Caco-2 (cell line): ENCODE measurements at regions not wholly inside any gene's neighbourhood (a gene's known extent, or its start where the extent isn't known, plus 50 kb on each side); places are given as distances from the start of the nearest gene placed in this dataset.
A peak's percentile ranks its signal among the peaks of the same experiment; 100 is the strongest.

Experiments
- BruUV-seq: library from RNA; stranded (reverse); fragments of 400-500 nt; replicated peaks from 2 replicates; lab custom pipeline; 2021; lab: Mats Ljungman, UMichigan
- CTCF ChIA-PET: fragments of 300-600 bp; sonication (Branson Sonifier 250); formaldehyde crosslinking; loops from one replicate; lab custom pipeline; 2022; ENCODE audit warnings: antibody characterized with exemption; lab: Charles Lee
- POLR2A ChIA-PET: fragments of 300-600 bp; sonication (Branson Sonifier 250); formaldehyde crosslinking; loops from one replicate; lab custom pipeline; 2022; ENCODE audit warnings: antibody characterized with exemption; lab: Charles Lee
- DNase-seq, 2 experiments: peaks; one replicate each; pipeline versions ENCODE4 v3.0.0 to v3.0.0-alpha.2; 2020 to 2022
- H3K27me3 ChIP-seq: replicated peaks from 2 replicates; pipeline ENCODE4 v1.6.0; 2011; ENCODE audit warnings: low read length; ENCODE audit not compliant: control insufficient read depth, insufficient read depth
- H3K36me3 ChIP-seq: 2 replicates; pipeline ENCODE4 v1.5.1; 2011; ENCODE audit warnings: low read length; ENCODE audit not compliant: control insufficient read depth, insufficient read depth
- H3K4me1 ChIP-seq: fragments of 250-450 bp; sonication (Bioruptor Pico); 2 replicates; pipeline ENCODE4 v1.5.1; 2020; ENCODE audit warnings: mild to moderate bottlenecking
- H3K4me3 ChIP-seq: 2 replicates; pipeline ENCODE4 v1.5.1; 2011; ENCODE audit warnings: low read depth, mild to moderate bottlenecking, control low read depth, low read length
- H3K9me3 ChIP-seq: fragments of 250-450 bp; sonication (Bioruptor Pico); 2 replicates; pipeline ENCODE4 v1.5.1; 2020; ENCODE audit warnings: mild to moderate bottlenecking, moderate library complexity
- H3K27ac Mint-ChIP-seq: one replicate; pipeline ENCODE4 v1.8.0; 2022; ENCODE audit warnings: mixed read lengths; ENCODE audit not compliant: unreplicated experiment
- H3K27me3 Mint-ChIP-seq: one replicate; pipeline ENCODE4 v1.8.0; 2022; ENCODE audit warnings: mixed read lengths; ENCODE audit not compliant: insufficient read depth, unreplicated experiment
- H3K36me3 Mint-ChIP-seq: one replicate; pipeline ENCODE4 v1.8.0; 2022; ENCODE audit warnings: mild to moderate bottlenecking, mixed read lengths; ENCODE audit not compliant: insufficient read depth, unreplicated experiment
- H3K4me1 Mint-ChIP-seq: one replicate; pipeline ENCODE4 v1.8.0; 2022; ENCODE audit warnings: low read depth, mixed read lengths; ENCODE audit not compliant: unreplicated experiment
- H3K4me3 Mint-ChIP-seq: one replicate; pipeline ENCODE4 v1.8.0; 2022; ENCODE audit warnings: mild to moderate bottlenecking, moderate library complexity, mixed read lengths; ENCODE audit not compliant: unreplicated experiment
- H3K9me3 Mint-ChIP-seq: one replicate; pipeline ENCODE4 v1.8.0; 2022; ENCODE audit warnings: mixed read lengths; ENCODE audit not compliant: unreplicated experiment
- intact Hi-C: fragments of 100-400 bp; cut with micrococcal nuclease; formaldehyde crosslinking; loops from one replicate; pipeline ENCODE4 v1.10.0; 2022; ENCODE audit not compliant: unreplicated experiment
- TF ChIP-seq, protein P1 (sequence below), 2 experiments: fragments of 200-600 bp in 1 of 2; IDR thresholded peaks; 1 replicate in 1 of 2; 2 replicates in 1 of 2; pipeline versions ENCODE4 v1.5.1 to v1.8.0; 2011 to 2022; ENCODE audit warnings: antibody characterized with exemption in 1 of 2, control low read depth in 1 of 2, inconsistent platforms in 1 of 2, low read depth in 1 of 2, low read length in 1 of 2, mild to moderate bottlenecking in 1 of 2, moderate library complexity in 1 of 2; ENCODE audit not compliant: insufficient read depth in 1 of 2, severe bottlenecking in 1 of 2, unreplicated experiment in 1 of 2

DNA sequence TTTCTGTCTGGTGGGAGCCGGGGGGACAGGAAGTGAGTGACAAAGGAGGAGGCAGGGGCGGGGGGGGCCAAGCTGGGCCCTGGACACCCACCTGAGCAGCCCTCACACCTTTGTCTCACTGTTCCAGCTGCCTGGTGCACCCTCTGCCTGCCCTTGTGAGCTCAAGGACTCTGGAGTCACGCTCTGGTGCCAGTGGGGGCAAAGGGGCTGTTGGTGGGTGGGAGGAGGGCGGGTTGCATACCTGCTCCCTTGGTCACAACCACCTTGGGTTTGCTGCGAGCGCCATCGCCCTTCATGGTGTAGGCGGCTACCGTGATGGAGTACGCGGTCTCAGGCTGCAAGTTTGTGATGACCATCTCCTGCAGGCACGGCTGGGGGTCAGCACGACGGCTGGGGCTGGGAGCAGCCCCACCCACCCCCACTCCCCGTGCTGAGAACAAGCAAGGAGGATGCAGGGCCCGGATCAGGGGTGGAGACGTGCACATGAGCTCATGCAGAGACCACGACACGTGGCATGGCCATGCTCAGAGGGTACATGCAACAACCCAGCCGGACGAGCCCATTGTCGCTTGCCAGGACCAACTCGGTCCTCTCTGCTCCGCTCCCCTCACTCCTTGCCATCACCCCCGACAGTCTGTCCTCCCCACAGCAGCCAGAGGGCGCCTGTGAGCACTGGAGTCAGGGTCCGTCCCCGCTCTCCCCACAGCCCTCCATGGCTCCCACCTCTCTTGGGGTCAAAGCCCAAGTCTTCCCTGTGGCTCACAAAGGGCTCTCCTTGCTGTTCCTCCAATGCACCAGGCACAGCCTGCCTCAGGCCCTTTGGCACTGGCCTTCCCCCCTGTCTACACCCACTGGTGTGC lies 114.9 kb downstream of the PTPRS start:
- CTCF ChIA-PET, result no interaction called here

DNA sequence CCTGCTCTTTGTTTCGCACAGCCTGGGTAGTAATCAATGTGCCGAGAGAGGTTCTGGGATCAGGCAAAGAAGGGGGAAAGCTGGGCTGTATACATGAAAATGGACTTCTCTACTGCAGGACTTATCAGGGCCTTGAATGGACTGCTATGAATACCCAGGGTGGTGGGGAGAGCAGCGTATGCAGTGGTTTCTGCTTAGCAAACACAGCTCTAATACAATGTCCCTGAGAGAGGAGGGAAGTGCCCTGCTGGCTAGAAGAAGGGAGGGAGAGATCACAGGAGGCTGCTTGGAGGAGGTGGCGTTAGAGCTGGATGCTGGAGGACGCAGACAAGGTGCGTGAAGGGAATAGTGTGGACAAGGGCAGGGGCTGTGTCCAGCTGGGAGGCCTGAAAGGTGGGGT lies 116.1 kb downstream of the PTPRS start:
- intact Hi-C loops, result no loop called here
- Mint-ChIP-seq H3K27ac (no peak overlapping the region), H3K36me3 (peaks cover 22% of the 10 kb centered on the region), H3K4me3 (no peak overlapping the region), H3K9me3 (no peaks in the 10 kb centered on the region), H3K4me1 (no peaks in the 10 kb centered on the region), H3K27me3 (no peaks in the 10 kb centered on the region)
- no TSS peak for BruUV-seq
- POLR2A ChIA-PET, result no interaction called here
- DNase-seq, result no peak
- Histone ChIP-seq H3K27me3 (no peaks in the 10 kb centered on the region), H3K4me1 (no peaks in the 10 kb centered on the region), H3K9me3 (no peaks in the 10 kb centered on the region), H3K36me3 (no peaks in the 10 kb centered on the region), H3K4me3 (no peak overlapping the region)
- TF ChIP-seq, protein P1, sequence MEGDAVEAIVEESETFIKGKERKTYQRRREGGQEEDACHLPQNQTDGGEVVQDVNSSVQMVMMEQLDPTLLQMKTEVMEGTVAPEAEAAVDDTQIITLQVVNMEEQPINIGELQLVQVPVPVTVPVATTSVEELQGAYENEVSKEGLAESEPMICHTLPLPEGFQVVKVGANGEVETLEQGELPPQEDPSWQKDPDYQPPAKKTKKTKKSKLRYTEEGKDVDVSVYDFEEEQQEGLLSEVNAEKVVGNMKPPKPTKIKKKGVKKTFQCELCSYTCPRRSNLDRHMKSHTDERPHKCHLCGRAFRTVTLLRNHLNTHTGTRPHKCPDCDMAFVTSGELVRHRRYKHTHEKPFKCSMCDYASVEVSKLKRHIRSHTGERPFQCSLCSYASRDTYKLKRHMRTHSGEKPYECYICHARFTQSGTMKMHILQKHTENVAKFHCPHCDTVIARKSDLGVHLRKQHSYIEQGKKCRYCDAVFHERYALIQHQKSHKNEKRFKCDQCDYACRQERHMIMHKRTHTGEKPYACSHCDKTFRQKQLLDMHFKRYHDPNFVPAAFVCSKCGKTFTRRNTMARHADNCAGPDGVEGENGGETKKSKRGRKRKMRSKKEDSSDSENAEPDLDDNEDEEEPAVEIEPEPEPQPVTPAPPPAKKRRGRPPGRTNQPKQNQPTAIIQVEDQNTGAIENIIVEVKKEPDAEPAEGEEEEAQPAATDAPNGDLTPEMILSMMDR (IDR thresholded peaks at IDR 0.05; ENCODE audit: insufficient read depth in 1 of 2, low read depth in 1 of 2, low read length in 1 of 2, severe bottlenecking in 1 of 2, unreplicated experiment in 1 of 2), result no peak
- CTCF ChIA-PET, result no interaction called here

More for the DNA sequence above, 114.9 kb downstream of the PTPRS start:
- H3K36me3 Mint-ChIP-seq, result peaks cover 12% of the 10 kb centered on the region
- H3K27me3 Mint-ChIP-seq, result no peaks in the 10 kb centered on the region
- BruUV-seq, result no TSS peak
- peak in 1 of 2 experiments; percentile 49 for DNase-seq
- Histone ChIP-seq H3K4me1 (no peaks in the 10 kb centered on the region), H3K9me3 (no peaks in the 10 kb centered on the region), H3K36me3 (no peaks in the 10 kb centered on the region), H3K27me3 (no peaks in the 10 kb centered on the region), H3K4me3 (no peak overlapping the region)
- TF ChIP-seq, protein P1 (IDR thresholded peaks at IDR 0.05; ENCODE audit: insufficient read depth in 1 of 2, low read depth in 1 of 2, low read length in 1 of 2, severe bottlenecking in 1 of 2, unreplicated experiment in 1 of 2), result peak in 1 of 2 experiments; percentile 48
- POLR2A ChIA-PET, result no interaction called here
- H3K27ac Mint-ChIP-seq, result no peak overlapping the region
- H3K4me1 Mint-ChIP-seq, result no peaks in the 10 kb centered on the region
- H3K9me3 Mint-ChIP-seq, result no peaks in the 10 kb centered on the region
- intact Hi-C loops, result no loop called here
- no peak overlapping the region for H3K4me3 Mint-ChIP-seq

DNA sequence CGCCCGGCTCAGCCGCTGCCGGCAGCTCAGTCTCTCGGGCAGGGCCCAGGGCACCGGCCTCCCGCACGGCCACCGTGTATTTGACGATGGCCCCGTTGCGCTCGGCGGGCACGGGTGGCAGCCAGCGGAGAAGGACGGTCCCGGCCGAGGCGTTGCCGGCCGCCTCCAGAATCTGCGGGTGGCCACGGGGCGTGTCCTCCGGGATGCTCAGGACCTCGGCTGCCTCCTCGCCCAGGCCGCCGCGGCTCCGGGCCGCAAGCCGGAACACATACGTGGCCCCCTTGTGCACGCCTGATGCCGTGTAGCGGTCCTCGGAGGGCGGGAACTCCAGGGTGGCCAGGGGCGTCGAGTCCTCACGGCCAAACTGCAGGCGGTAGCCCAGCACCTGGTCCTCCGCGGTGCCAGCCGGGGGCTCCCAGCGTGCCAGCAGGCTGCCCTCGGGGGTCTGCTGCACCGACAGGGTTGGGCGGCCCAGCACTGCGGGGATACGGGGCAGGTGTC lies 117.7 kb downstream of the PTPRS start:
- no peaks in the 10 kb centered on the region; the same call in 1 of the 2 replicates for H3K36me3 ChIP-seq
- intact Hi-C loops, result no loop called here
- ChIA-PET CTCF (no interaction called here), POLR2A (interaction anchor here (0.6 kb wide), 1 partner anchor 237 kb away, joined by 4 read pairs; no protein-coding TSS in a partner anchor)
- no peaks in the 10 kb centered on the region for H3K27me3 Mint-ChIP-seq
- H3K4me1 ChIP-seq, result no peaks in the 10 kb centered on the region
- no peak for DNase-seq
- no peak overlapping the region for H3K27ac Mint-ChIP-seq
- TF ChIP-seq, protein P1 (IDR thresholded peaks at IDR 0.05; ENCODE audit: insufficient read depth in 1 of 2, low read depth in 1 of 2, low read length in 1 of 2, severe bottlenecking in 1 of 2, unreplicated experiment in 1 of 2), result no peak
- H3K4me3 Mint-ChIP-seq, result no peak overlapping the region
- peaks cover 16% of the 10 kb centered on the region for H3K36me3 Mint-ChIP-seq
- no peak overlapping the region for H3K4me3 ChIP-seq
- no TSS peak for BruUV-seq
- no peaks in the 10 kb centered on the region for H3K4me1 Mint-ChIP-seq
- H3K9me3 ChIP-seq, result no peaks in the 10 kb centered on the region
- H3K27me3 ChIP-seq, result no peaks in the 10 kb centered on the region
- H3K9me3 Mint-ChIP-seq, result no peaks in the 10 kb centered on the region
